ENCODE measurements at regions not wholly inside any gene's neighbourhood (a gene's known extent, or its start where the extent isn't known, plus 50 kb on each side); places are given as distances from the start of the nearest gene placed in this dataset.
"Not testable (repeated sequence)": the region's sequence is repeated elsewhere in the genome, so short reads cannot be mapped to it uniquely, and the experiment has no call there.

- no peak for DNase-seq
Observed at GRCh38 chr10:36489181-36489580, 636.2 kb upstream of the ANKRD30A start.

DNA sequence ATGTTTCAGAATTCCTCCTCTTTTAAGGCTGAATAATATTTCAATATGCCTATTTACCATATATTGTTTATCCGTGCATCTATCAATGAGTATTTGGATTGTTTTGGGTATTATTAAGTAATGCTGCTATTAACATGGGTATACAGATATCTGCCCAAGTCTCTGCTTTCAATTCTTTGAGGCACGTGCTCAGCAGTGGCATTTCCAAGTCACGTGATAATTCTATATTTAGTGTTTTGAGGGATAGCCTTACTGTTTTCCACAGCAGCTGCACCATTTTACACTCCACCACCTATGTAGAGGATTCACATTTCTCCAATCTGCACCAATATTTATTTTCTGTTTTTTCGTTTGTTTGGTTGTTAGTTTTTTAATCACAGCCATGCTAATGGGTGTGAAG is 636.8 kb upstream of the ANKRD30A start:
- no peak for DNase-seq

DNA sequence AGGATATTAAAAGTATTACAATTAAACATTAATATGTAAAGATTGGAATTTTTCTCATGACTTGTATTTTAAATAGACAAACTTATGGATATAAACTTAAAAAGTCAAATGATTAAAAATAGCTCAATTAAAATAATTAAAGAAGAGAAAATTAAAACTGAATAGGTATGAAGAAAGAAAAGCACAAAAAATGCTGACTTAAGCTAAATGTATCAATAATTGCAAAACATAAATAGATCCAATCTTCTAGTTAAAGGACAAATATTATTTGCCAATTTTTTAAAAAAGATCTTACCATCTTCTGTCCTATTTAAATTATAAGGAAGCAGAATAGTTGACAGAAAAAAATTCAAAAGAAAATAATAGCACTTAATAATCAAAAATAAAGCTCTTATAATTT is 646.3 kb upstream of the ANKRD30A start:
- no peak for DNase-seq

DNA sequence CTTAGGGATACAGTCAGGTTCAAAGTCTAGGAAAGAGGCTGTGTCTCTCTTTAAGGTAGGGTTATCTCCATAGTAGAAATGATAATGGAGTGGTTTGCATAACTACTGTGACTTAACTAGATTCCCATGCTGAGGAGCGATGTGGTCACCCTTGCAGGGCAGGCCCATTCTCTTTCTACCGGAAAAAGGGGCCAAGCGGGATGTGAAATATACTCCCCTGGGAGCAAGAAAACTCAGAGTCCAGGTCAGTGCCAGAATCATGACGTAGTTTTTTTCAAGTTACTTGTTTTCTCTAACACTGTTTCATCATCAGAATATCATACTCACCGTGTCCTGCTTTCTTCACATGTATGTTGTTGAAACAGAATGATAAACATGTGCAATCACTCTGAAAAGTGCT is 649.0 kb upstream of the ANKRD30A start:
- no peak for DNase-seq

DNA sequence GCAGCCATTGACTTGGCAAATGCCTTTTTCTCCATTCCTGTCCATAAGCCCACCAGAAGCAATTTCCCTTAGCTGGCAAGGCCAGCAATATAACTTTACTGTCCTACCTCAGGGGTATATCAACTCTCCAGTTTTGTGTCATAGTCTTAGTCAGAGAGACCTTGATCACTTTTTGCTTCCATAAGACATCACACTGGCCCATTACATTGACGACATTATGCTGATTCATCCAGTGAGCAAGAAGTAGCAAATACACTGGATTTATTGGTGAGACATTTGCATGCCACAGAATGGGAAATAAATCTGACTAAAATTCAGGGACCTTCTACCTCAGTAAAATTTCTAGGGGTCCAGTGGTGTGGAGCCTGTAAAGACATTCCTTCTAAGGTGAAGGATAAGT is 649.7 kb upstream of the ANKRD30A start:
- DNase-seq: no peak

GRCh38 chr10:36474456-36474855 is 650.9 kb upstream of the ANKRD30A start:
- DNase-seq: no peak

GRCh38 chr10:36473122-36473521 is 652.3 kb upstream of the ANKRD30A start:
- no peak for DNase-seq

DNA sequence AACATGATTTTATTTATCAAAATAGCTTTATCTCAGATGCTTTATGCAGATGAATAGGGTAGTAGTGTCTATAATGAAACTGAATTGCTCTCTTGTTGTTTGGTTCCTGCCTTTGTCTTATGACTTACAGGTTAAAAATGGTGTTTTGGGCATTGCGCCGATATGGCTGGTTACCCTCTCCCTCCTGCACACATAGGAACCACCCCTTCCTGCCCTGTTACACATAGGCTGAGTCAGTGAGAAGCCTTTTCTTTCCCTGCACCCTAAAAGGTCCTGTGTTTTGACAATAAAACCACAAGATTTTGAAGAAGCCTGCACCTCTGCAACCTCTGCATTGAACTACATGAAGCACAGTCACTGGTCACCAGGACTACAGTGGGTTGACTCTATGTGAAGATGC is 655.8 kb upstream of the ANKRD30A start:
- no peak for DNase-seq

DNA sequence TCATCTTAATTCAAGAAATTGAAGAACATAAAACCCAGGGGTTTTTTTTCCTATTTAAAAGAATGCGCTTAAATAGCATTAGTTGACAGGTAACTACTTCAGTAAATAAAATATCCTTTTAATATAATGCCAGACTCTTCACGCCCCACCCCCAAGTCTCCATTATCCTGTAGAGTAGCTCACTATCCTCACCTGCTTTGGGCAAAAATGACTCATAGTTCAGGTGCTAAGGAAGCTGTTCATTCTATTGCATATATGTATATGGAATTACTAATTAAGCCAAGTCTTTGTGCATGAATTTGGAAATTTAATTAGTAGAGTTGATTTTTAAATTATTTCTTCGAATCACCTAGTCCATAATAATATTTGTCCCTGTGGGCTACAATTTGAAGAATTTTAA is 656.8 kb upstream of the ANKRD30A start:
- no peak for DNase-seq

GRCh38 chr10:36465604-36466379 is 659.6 kb upstream of the ANKRD30A start:
- no peak for DNase-seq

DNA sequence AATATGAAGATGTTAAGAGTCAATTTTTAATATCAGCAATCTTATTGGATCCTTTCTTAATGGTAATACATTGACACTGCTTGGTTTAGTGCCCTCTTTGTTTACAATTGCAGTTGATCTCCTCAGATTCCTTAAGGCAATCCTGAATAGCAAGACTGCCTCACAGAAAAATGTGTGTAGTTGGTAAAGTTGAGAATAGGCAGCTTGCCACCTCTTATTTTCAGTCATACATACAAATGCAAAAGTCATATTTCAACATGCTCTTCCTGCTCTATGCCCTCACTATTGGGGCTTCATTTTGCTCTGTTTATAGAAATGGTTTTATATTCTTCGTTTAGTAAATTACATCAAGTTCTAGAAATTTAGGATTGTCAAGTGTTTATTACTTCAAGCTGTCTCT is 661.1 kb upstream of the ANKRD30A start:
- DNase-seq: no peak

- DNase-seq: no peak
Observed at GRCh38 chr10:36463390-36463789, 662.0 kb upstream of the ANKRD30A start.

DNA sequence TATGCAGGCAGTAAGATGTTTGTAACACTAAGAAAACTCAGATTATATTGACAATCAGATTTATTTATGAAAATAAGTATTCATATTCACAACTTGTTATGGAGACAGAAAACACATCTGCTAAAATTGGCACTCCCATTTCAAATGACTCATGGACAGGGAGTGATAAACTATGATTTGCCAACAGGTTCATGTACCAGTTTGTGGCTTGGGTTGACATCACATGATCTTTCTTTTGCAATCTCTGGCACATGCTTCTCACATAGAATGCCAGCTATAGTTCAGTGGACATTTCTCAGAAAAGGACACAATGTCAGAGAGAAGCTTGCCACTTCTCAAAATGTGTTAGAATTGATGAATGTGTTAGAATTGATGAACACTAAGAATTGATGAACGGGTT is 663.2 kb upstream of the ANKRD30A start:
- DNase-seq: peak; percentile 48

- not testable (repeated sequence) for DNase-seq
Observed at GRCh38 chr10:36458437-36458836, 667.0 kb upstream of the ANKRD30A start.

DNA sequence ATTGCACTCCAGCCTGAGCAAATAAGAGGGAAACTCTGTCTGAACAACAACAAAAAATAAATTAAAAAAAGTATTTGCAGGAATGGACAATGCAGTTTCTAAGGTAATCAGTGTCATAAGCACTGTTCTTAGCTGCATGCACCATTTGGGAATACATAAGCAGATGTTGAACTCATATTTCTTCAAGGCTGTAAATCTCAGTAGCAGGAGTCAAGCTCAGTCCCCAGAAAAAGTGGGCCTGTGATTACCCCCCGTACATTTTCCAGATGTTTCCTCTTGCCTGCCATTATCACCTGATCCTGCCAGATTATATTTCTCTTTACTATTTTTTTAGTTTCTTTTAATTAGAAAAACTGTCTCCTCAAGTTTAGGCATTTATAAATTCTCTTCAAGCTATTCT is 667.6 kb upstream of the ANKRD30A start:
- DNase-seq: no peak

- DNase-seq: no peak
Observed at GRCh38 chr10:36455526-36456133, 669.8 kb upstream of the ANKRD30A start.

GRCh38 chr10:36452851-36453250 is 672.5 kb upstream of the ANKRD30A start:
- no peak for DNase-seq

GRCh38 chr10:36451391-36451970 is 673.9 kb upstream of the ANKRD30A start:
- no peak for DNase-seq

DNA sequence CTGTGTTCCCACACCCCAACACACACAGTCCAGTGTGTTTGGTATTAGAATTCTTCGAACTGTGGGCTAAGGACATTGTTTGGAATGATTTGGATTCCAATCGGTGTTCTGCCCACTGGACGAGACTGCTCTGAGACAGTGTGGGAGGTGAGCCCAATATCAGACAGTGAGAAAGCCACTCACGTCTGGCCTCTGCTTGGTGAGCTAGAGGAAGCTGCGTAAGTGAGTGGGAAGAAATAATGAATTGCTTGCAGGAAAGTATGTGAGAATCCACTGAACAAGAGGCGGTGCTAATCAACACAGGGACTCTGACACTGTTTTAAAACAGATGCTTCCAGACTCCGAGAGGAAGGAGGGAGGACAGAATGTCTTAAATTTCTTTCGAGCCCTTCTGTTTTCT is 675.0 kb upstream of the ANKRD30A start:
- no peak for DNase-seq

GRCh38 chr10:36448760-36449691 is 676.4 kb upstream of the ANKRD30A start:
- no peak for DNase-seq

DNA sequence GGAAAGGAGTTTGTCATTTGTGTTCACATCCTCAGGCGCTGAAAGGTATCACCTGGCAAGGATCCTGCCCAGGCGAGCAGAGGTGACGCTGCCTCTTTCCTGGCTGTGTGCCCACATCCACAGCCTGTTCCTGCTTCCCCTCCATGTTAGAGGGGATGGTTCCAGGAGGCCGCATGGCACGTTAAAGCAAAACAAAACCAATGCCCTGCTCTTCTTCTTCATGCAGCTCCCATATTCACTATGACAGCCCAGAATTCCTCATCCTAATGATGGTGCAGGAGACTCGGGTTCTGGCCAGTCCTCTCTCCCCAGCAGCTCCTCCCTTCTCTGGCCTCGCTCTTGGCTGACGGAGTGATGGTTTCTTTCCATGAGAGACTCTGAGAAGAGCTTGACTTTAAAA is 678.5 kb upstream of the ANKRD30A start:
- DNase-seq: no peak

- DNase-seq: no peak
Observed at GRCh38 chr10:36443233-36443632, 682.2 kb upstream of the ANKRD30A start.

DNA sequence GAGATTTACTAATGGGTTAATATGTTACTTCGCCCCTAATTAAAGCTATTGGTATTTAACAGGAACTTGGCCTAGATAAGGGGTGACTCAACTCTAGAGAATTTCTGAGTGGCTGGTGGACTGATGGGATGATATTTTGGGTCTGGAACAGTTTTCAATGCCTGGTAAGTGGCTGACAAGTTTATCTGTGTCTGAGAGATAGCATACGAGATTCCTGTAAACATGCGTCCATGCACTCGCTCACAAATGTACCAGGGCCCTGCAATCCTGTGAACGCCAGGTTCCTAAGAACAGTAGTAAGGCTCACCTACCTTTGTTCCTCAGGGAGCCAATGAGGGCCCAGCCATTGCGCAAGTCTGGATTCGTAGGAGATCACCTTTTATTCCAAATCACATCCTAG is 683.8 kb upstream of the ANKRD30A start:
- no peak for DNase-seq

All from NCI-H226 (cell line).